Hepatocyte (in vitro differentiated cells): ENCODE measurements at regions not wholly inside any gene's neighbourhood (a gene's known extent, or its start where the extent isn't known, plus 50 kb on each side); places are given as distances from the start of the nearest gene placed in this dataset.

Experiments
- EZH2 ChIP-seq: fragments of 200-600 bp; sonication (generic); IDR thresholded peaks from 2 replicates; pipeline ENCODE4 v1.6.1; 2016; ENCODE audit warnings: antibody characterized with exemption, mild to moderate bottlenecking, borderline replicate concordance
- TF ChIP-seq, protein P1 (sequence below): fragments of 200-600 bp; sonication (generic); IDR thresholded peaks from 2 replicates; pipeline ENCODE4 v1.5.1; 2016; ENCODE audit warnings: antibody characterized with exemption, mild to moderate bottlenecking; ENCODE audit not compliant: poor library complexity

DNA sequence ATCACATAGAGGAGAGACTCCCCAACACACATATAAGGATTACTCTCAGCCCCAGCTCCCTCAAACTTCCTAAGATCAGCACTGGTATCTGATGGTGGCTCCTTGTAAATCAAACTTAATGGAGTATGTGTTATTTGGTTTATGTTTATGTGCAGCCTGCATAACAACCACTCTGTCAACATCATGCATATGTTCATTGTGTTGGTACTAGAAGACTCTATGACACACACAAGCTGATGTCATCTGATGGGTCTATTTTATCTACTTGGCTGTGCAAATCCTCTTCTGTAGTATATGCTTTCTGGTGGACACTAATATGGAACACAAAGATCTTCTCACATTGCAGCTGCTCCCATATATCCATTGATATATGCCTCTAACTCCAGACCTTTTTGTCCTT lies 134.0 kb upstream of the FAM174A start:
- TF ChIP-seq, protein P1, sequence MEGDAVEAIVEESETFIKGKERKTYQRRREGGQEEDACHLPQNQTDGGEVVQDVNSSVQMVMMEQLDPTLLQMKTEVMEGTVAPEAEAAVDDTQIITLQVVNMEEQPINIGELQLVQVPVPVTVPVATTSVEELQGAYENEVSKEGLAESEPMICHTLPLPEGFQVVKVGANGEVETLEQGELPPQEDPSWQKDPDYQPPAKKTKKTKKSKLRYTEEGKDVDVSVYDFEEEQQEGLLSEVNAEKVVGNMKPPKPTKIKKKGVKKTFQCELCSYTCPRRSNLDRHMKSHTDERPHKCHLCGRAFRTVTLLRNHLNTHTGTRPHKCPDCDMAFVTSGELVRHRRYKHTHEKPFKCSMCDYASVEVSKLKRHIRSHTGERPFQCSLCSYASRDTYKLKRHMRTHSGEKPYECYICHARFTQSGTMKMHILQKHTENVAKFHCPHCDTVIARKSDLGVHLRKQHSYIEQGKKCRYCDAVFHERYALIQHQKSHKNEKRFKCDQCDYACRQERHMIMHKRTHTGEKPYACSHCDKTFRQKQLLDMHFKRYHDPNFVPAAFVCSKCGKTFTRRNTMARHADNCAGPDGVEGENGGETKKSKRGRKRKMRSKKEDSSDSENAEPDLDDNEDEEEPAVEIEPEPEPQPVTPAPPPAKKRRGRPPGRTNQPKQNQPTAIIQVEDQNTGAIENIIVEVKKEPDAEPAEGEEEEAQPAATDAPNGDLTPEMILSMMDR, result no peak
- no peak for TF ChIP-seq EZH2
